GM12874 (cell line): ENCODE measurements at regions not wholly inside any gene's neighbourhood (a gene's known extent, or its start where the extent isn't known, plus 50 kb on each side); places are given as distances from the start of the nearest gene placed in this dataset.

Experiments used
- CTCF ChIP-seq: IDR thresholded peaks from 2 replicates; pipeline ENCODE4 v1.5.1; 2011; ENCODE audit warnings: low read depth, mild to moderate bottlenecking, control low read depth, low read length, moderate library complexity; ENCODE audit not compliant: insufficient read depth

- no peak for TF ChIP-seq CTCF
Measured at GRCh38 chr6:45789238-45789637, 226.4 kb downstream of the CLIC5 start.

GRCh38 chr6:45787384-45787783 is 228.3 kb downstream of the CLIC5 start:
- TF ChIP-seq CTCF = no peak

- no peak for TF ChIP-seq CTCF
Measured at GRCh38 chr6:45786355-45786781, 229.3 kb downstream of the CLIC5 start.

GRCh38 chr6:45784250-45784649 is 231.4 kb downstream of the CLIC5 start:
- no peak for TF ChIP-seq CTCF

GRCh38 chr6:45783716-45784115 is 231.9 kb downstream of the CLIC5 start:
- TF ChIP-seq CTCF = no peak

- no peak for TF ChIP-seq CTCF
Measured at GRCh38 chr6:45781890-45782289, 233.8 kb downstream of the CLIC5 start.

- TF ChIP-seq CTCF = no peak
Measured at GRCh38 chr6:45780523-45780922, 235.1 kb downstream of the CLIC5 start.
